Testis (tissue), 2 donors: ENCODE measurements at regions not wholly inside any gene's neighbourhood (a gene's known extent, or its start where the extent isn't known, plus 50 kb on each side); places are given as distances from the start of the nearest gene placed in this dataset.

Experiments
- POLR2A ChIP-seq: fragments of 450-650 bp; IDR thresholded peaks from one replicate; pipeline ENCODE4 v1.6.1; 2017; ENCODE audit warnings: antibody characterized with exemption, mild to moderate bottlenecking, moderate library complexity
- TF ChIP-seq, protein P1 (sequence below), 3 experiments: fragments of 450-650 bp in 2 of 3; fragments of 200-600 bp in 1 of 3; sonication (generic) in 1 of 3; IDR thresholded peaks; one replicate each; pipeline ENCODE4 v1.5.1; 2016 to 2019; ENCODE audit warnings: antibody characterized with exemption in 3 of 3, mild to moderate bottlenecking in 2 of 3, moderate library complexity in 1 of 3

DNA sequence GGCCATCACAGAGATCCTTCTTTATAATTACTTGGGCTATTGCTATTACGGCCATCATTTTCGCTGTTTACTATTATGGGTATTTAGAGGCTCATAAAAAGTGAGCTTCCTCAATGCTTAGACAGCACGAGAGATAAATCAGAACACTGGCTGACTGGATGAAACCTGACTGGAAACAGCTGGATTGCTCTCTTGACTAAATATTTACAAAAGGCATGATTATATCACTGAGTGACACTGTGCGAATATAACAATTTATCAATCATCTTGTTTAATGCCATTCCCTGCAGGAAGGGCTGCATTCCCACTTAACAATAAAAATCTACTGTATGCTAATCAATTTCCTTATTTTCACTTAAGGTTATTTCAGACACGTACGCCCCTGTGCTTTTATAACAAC lies 260.1 kb upstream of the ARID1B start:
- TF ChIP-seq, protein P1, sequence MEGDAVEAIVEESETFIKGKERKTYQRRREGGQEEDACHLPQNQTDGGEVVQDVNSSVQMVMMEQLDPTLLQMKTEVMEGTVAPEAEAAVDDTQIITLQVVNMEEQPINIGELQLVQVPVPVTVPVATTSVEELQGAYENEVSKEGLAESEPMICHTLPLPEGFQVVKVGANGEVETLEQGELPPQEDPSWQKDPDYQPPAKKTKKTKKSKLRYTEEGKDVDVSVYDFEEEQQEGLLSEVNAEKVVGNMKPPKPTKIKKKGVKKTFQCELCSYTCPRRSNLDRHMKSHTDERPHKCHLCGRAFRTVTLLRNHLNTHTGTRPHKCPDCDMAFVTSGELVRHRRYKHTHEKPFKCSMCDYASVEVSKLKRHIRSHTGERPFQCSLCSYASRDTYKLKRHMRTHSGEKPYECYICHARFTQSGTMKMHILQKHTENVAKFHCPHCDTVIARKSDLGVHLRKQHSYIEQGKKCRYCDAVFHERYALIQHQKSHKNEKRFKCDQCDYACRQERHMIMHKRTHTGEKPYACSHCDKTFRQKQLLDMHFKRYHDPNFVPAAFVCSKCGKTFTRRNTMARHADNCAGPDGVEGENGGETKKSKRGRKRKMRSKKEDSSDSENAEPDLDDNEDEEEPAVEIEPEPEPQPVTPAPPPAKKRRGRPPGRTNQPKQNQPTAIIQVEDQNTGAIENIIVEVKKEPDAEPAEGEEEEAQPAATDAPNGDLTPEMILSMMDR (IDR thresholded peaks at IDR 0.05): no peak
- no peak for TF ChIP-seq POLR2A
